Activated CD4-positive, alpha-beta T cell treated with anti-CD3 and anti-CD28 coated beads, Interleukin-2, Interleukin-4, amounts not matched to agents 100 ng/mL and 50 ng/mL, durations not matched to agents 16 hours and 8 hours (primary cell): ENCODE measurements at regions not wholly inside any gene's neighbourhood (a gene's known extent, or its start where the extent isn't known, plus 50 kb on each side); places are given as distances from the start of the nearest gene placed in this dataset.

Source experiments
- DNase-seq: peaks from one replicate; pipeline ENCODE4 v3.0.0-alpha.2; 2020; ENCODE audit warnings: low spot score

DNA sequence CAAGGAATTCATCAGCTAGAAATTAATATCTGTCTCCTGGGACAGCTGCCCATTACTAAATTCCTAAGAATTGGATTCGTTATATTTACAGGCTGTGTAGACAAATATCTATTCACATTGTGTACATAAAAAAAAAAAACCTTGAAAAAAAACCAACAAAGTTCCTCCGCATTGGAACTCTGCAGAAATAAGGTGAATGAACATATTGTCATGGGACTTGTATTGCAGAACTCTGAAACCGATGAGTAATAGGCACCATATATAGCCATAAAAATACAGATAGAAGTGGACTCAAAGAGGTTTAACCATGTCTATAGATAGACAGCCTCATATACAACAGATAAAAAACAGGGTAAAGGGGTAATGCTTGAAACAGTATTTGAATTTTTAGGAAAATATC lies 909.9 kb upstream of the CHAC2 start:
- DNase-seq, result no peak

DNA sequence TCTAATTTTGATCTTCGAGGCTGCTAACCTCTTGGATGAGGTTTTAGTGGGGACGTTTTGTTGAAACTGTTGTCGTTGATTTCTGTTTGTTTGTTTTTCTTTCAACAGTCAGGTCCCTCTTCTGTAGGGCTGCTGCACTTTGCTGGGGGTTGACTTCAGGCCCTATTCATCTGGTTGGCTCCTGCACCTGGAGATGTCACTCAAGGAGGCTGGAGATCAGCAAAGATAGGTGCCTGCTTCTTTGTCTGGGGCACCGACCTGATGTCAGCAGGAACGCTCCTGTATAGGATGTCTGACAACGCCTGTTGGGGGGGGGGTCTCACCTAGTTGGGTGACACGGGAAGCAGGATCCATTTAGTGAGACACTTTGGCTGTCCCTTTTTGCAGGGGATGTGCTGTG lies 915.6 kb upstream of the CHAC2 start:
- DNase-seq, result no peak

DNA sequence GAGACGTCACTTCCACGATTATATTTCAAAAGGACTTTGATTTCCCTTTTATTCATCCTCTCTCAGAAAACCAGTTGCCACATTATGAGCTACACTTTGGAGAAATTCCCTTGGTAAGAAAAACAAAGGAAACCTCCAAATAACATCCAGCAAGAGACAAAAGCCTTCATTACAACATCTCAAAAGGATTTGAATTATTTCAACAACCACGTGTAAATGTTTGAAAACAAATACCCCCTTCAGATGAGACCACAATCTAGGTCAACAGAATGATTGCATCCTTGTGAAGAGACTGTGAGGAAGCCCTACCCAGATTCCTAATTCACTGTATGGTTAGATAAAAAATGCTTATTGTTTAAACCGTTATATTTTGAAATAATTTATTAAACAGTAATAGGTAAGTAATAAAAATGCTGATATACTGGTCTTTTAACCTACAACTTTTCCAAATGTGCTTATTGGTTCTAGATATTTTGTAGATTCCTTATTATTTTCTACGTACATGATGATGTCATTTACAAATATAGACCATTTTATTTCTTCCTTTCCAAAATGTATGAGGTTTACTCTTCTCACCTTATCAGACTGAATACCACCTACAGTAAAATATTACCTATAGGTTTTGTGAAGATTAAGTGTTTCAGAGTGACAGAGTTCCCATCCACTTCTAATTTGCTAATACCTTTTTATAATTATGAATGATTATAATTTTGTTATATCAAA lies 922.7 kb upstream of the CHAC2 start:
- no peak for DNase-seq

DNA sequence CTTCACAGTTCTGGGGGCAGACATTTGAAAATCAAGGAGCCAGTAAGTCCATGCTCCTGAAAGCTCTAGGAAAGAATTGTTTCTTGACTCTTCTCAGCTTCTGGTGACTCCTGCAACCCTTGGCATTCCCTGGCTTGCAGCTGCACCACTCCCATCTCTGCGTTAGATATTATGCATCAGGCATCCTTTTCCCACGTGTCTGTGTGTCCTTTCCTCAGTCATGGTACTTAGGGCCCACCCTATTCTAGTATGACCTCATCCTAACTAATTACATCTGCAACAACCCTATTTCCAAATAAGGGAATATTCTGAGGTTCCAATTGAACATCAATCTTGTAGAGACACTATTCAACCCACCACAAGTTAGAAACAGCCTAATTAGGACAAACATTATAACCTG lies 931.7 kb upstream of the CHAC2 start:
- no peak for DNase-seq

- no peak for DNase-seq
Measured at GRCh38 chr2:52831216-52831615, 936.4 kb upstream of the CHAC2 start.

DNA sequence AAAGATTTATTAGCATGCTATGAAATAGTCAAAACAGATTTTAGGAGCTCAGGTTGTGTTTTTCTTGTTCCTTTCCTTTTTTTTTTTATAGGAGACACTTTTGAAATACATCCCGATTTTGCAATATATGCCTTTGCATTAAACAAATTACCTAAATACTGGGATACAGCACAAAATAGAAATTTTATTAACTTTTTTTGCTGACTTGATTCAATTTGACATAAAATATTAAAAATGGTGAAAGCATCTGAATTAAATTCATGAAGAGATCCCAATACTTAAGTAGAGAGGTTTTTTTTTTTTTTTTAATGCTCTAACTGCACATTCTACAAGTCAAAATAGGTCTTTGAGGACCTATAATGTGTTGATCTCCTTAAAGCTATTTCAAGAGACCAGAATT lies 939.5 kb upstream of the CHAC2 start:
- DNase-seq, result no peak

- peak; percentile 1 for DNase-seq
Measured at GRCh38 chr2:52821631-52822030, 946.0 kb upstream of the CHAC2 start.

- DNase-seq, result no peak
Measured at GRCh38 chr2:52818958-52819357, 948.6 kb upstream of the CHAC2 start.

DNA sequence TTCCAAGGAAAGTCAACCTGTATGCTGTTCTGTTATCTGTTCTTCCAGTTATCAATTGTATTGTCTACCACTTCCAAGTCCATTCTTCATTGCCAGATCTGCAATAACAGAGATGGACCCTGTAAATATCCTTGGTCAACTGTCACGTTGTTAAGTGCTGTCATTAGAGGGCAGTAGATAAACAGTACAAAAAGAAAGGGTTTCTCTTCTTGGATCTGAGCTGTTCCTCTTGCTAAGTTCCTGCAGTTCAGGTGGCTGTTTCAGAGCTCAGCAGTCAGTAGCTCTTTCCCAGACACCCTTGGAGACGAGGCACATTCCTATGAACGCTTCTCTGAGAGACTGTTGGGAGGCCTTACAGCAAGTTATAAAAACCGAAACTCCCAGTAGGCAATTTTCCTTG lies 957.1 kb upstream of the CHAC2 start:
- peak; percentile 6 for DNase-seq

DNA sequence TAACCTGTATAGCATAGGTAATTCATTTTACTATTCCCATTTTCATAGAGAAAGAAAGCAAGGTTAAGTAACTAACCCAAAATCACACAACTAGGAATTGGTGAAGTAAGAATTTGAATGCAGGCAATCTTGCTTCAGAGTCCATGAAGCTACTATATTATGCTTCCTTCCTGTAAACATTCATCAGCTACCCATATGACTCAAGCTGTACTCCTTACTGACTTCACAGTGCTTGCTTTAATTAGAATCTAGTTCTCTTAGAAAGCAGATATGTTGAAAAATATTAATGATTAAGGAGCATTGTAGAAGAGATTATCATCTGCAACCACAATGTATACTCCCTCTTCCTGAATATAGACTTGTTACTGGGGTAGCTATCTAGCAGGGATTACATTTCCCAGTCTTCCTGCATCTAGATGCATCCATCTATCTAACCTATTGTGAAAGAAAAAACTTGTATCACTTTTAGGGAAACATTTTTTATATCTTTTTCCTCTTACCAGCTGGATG lies 961.6 kb upstream of the CHAC2 start:
- DNase-seq, result no peak

- DNase-seq, result no peak
Measured at GRCh38 chr2:52794581-52794980, 973.0 kb upstream of the CHAC2 start.

DNA sequence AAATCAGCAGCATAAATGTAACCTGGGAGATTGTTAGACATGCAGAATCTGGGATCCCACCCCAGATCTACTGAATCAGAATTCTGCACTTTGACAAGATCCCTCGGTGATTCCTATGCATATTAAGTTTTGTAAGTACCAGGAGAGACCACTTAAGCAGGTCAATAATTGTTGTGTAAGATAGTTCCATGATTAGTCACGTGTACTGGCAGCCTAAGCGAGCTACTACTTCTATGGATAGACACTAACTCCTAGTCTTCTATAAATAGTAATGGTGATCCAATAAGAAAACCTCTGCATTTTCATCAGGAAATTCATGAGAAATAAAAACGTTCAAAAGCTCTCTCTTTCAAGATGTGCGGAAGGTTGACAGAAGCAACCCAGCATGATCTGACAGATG lies 988.2 kb upstream of the CHAC2 start:
- no peak for DNase-seq

- DNase-seq, result no peak
Measured at GRCh38 chr2:52776571-52776970, 991.0 kb upstream of the CHAC2 start.

GRCh38 chr2:52775674-52776073 lies 991.9 kb upstream of the CHAC2 start:
- no peak for DNase-seq

GRCh38 chr2:52765735-52766134 lies 1001.9 kb upstream of the CHAC2 start:
- no peak for DNase-seq

GRCh38 chr2:52749764-52750163 lies 1017.8 kb upstream of the CHAC2 start:
- no peak for DNase-seq

GRCh38 chr2:52745144-52745543 lies 1022.5 kb upstream of the CHAC2 start:
- no peak for DNase-seq

GRCh38 chr2:52732849-52733395 lies 1034.7 kb upstream of the CHAC2 start:
- no peak for DNase-seq

DNA sequence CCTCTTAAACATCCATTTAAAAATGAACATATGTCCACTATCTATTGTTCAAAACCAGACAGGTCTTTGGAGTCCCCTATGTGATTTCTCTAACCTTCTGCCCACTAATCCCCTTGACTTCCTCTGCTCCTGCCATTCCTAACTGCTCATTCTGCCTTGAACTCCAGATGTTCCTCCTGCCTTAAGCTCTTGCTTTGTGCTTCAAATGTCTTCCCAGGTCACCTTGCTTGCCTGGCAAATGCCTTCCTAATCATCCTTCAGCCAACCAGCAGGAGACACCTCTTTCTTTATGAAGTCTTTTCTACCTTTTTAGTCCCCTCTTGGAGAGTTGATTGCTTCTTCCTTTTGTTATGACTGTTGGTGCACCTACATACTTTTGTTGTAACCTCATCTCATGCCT lies 1043.0 kb upstream of the CHAC2 start:
- DNase-seq, result no peak

GRCh38 chr2:52717836-52718235 lies 1049.8 kb upstream of the CHAC2 start:
- DNase-seq, result no peak

- no peak for DNase-seq
Measured at GRCh38 chr2:52710810-52711618, 1056.6 kb upstream of the CHAC2 start.

DNA sequence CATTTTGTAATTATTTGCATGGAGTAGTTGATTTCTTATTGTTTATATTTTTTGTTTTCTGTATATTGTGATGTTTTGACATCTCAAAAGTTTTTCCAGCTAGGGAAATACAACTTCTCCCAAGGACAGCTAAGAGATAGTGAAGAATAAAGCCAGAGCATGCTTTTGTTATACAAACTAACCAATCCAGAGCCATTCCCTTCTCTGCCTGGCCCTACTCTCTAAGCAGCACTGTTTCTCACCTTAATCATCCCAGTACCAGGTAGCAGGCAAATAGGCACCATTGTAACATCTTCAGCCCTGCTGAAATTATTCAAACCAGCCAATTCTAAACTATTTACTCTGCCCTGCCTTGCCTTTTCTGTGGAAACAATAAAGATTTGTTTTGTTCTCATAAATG lies 1063.4 kb upstream of the CHAC2 start:
- no peak for DNase-seq

- no peak for DNase-seq
Measured at GRCh38 chr2:52703004-52703403, 1064.6 kb upstream of the CHAC2 start.
